ENCODE measurements at regions not wholly inside any gene's neighbourhood (a gene's known extent, or its start where the extent isn't known, plus 50 kb on each side); places are given as distances from the start of the nearest gene placed in this dataset.
"Not testable (repeated sequence)": the region's sequence is repeated elsewhere in the genome, so short reads cannot be mapped to it uniquely, and the experiment has no call there.

GRCh38 chr6:137401088-137401487 is 93.1 kb downstream of the OLIG3 start:
- no peak for DNase-seq (ENCODE audit: extremely low read depth in 1 of 2, low read depth in 1 of 2)

- DNase-seq (ENCODE audit: extremely low read depth in 1 of 2, low read depth in 1 of 2): no peak
Observed at GRCh38 chr6:137399881-137400443, 94.2 kb downstream of the OLIG3 start.

DNA sequence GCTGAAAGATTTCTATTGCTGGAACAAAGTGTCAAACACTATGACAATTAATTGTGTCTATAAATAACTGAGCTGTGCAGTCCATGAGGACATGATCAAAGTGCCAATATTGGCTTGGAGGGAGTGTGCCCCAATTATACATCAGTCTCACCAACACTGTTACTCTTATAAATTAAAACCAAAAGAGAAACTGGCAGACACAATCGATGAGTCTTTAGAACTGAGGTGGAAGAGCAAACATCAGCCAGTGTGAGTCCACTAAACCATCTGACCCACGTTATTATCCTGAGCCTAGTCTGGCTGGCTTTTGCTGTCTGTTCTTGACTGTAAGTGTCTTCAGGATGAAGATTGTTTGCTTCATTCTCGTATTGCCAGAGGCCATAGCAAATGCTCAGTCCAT is 98.9 kb downstream of the OLIG3 start:
- DNase-seq (ENCODE audit: extremely low read depth in 1 of 2, low read depth in 1 of 2): no peak

DNA sequence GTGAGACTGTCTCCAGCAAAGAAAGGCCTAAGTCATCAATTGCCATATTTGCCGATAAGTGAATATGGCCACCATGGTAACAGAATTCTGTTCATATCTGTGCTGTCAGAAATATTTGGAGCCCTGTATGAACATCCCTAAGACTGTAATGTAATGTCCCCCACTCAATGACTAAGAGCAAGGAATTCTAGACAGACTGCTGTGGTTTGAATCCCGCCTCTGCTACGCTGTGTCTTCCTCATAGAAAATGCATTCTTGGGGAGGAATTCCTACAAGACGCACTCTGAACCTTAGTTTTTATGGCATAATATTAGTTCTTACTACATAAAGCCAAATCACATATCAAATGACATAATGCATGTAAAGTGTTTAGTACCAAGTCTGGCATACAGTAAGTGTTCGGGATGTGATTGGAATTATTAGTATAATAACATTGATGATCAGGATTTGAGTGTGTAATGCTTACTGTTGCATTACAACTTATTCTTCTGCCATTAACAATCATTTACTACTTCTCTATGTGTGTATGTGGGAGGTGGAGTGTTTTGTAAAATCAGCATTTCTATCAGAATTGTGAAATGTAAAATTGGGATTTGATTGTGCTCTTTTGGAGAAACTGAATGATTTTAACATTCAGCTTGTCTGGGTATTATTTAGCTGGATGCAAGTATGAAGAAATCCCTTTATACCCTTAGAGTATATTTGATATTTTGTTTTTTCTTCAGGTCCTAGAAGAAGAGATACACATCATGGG is 103.0 kb downstream of the OLIG3 start:
- DNase-seq (ENCODE audit: extremely low read depth in 1 of 2, low read depth in 1 of 2): no peak

DNA sequence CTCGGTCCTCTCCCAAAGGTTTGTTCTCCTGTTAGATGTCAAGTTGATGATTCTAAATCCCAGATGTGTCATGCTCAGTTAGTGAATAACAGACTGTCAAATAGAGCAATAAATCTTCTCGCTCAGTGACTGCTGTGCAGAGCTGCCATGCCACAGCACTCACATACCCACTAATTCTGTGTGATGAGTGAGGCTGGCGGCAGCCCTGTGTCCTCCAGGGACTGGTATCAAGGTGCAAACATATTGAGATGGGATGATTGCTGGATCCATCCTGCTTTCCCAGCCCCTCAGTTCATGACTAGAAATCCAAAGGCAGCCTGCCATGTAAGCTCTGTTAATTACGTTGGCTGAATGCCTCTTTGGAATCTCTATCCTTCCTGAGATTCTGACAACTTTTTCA is 103.9 kb downstream of the OLIG3 start:
- no peak for DNase-seq (ENCODE audit: extremely low read depth in 1 of 2, low read depth in 1 of 2)

DNA sequence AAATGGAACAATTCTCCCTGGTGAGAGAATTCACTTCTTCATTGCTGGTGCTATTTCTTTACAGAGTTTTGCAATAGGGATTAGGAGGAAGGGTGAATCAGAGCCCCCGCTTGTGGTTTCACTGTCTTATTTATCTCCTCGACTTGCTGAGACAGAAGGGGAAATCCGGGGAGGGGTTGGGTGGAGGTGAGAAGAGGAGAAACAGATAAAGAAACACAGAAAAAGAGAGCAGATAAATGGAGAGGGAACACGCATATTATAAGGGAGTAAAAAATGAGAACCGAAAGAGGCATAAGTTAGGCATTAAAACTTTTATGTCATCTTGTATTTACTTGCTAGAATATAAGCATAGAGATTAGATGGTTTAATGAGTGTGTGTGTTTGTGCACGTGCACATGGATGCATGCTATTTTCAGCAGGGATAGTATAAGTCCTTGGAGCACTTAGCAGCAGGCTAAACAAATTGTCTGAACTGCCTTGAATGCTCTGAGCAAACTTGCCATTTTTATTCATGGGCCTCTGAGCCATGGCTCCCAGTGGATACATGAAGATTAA is 105.0 kb downstream of the OLIG3 start:
- DNase-seq (ENCODE audit: extremely low read depth in 1 of 2, low read depth in 1 of 2): peak; percentile 32 to 37

DNA sequence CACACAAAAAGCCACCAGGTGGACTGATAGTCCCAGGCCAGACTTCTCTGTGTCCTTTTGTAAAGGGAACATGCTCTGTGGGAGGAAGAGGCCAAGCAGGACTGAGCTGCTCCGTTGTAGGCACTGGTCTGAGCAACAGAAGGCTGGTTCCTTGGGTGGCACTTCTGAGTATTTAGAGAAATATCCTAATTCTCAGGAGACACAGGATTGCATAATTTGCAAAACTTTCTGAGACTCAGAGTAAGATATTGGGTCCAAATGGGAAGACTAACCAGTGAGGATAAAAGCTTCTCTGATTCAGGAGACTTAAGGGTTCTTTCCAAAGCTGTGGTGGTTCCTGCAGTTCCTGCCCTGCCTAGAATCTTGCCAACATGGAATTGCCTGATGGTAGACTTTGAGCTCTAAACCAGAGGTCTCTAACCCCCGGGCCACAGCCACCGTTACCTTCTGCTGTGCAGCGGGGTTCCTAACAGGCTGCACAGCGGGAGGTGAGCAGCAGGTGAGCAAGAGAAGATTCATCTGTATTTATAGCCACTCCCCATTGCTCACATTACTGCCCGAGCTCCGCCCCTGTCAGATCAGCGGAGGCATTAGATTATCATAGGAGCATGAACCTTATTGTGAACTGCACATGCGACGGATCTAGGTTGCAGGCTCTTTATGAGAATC is 107.0 kb downstream of the OLIG3 start:
- no peak for DNase-seq (ENCODE audit: extremely low read depth in 1 of 2, low read depth in 1 of 2)

- not testable (repeated sequence) for DNase-seq (ENCODE audit: extremely low read depth in 1 of 2, low read depth in 1 of 2)
Observed at GRCh38 chr6:137383287-137383686, 110.9 kb downstream of the OLIG3 start.

DNA sequence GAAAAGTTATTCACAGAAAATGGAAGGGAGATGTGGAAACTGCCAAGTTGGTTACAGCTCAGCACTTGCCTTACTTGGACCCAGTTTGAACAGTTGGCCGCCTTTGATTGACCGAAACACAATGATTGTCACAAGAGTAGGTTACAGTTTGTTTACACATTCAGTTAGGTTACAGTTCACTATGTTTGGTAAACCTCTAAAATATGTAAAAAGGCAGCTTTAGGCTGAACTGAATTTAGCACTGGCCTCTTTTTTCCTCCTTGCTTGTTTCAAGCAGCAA is 116.2 kb downstream of the OLIG3 start:
- no peak for DNase-seq (ENCODE audit: extremely low read depth in 1 of 2, low read depth in 1 of 2)

- no peak for DNase-seq (ENCODE audit: extremely low read depth in 1 of 2, low read depth in 1 of 2)
Observed at GRCh38 chr6:137373296-137373695, 120.9 kb downstream of the OLIG3 start.

DNA sequence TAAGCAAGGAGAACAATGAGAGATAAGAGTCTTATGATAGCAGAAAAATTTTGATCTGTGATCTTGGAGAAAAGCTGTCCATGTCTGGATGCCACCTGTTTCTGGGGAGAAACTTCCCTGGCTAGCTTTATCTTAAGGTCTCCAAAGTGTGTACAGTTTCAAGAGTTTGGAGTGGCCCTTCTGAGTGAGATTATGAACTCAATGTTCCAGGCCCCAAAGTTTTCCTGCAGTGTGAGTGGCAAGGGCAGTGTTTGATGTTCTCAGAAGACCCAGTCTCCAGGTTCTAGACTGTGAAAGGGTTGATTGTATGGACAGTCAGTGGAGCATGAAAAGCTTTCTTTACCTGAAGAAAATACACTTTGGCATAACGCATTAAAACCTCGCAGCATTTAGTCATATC is 121.7 kb downstream of the OLIG3 start:
- no peak for DNase-seq (ENCODE audit: extremely low read depth in 1 of 2, low read depth in 1 of 2)

DNA sequence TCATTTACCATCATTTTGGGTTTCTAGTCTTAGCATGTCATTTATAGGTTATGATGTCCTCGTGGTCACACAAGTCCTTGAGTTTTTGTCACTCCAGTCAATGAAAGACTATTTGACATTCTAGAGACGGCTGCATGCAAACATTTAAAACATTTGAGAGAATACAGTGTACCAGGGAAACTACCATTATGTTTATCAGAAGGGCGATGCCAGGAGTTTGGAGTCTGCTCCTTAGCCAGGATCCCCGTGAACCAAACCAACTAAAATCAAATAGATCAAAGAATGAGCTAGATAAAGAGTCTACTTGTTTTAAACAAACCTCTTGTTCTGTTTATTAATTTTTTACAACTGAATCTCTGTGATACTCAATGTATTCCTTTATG is 122.6 kb downstream of the OLIG3 start:
- DNase-seq (ENCODE audit: extremely low read depth in 1 of 2, low read depth in 1 of 2): no peak

DNA sequence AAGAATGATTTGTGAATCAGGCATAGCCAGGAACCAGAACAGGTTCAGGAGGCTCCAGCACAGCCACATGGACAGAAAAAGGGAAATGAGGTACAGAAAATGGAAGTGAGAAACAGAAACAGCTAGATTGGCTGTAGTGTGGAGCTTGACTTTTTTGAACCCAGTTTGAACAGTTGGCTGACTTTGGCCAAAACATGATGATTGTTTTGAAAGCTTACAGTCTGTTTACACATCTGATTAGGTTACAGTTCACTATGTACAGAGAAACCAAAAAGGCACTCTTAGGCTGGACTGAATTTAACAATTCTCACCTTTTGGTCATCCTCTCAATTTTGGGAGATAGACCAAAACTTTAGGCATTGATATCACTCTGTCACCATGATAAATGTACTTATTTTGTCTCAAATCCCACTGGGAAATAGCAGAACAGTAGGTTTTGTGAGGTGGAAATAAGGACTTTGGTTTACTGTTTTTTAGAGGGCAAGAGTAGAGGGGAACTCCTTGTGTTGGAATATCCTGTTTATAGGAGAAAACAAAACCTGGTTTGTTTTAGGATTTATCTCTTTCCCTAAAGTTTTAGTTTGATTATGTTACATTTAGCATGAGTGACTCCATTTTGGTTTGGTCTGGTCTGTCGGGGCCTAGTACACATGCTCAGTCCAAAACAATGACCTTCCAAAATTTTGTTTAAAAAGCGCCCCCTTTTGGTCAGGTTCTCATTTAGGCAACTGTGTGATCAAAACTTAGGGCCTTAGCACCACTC is 123.1 kb downstream of the OLIG3 start:
- no peak for DNase-seq (ENCODE audit: extremely low read depth in 1 of 2, low read depth in 1 of 2)

DNA sequence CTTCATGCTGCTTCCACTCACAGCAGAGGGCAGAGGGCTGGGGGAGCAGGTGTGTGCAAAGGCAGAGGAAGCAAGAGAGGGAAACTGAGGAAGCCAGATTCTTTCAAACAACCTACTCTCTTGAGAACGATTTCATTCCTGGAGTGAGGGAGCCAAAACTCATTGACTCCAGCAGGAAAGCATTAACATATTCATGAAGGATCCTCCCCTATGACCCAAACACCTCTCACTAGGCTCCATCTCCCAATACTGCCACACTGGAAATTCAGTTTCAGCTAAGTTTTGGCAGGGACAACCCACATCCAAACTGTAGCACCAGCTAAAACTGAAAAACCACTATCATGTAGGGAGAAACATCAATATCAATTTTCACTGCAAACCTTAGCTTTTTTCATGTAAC is 125.1 kb downstream of the OLIG3 start:
- DNase-seq (ENCODE audit: extremely low read depth in 1 of 2, low read depth in 1 of 2): no peak

DNA sequence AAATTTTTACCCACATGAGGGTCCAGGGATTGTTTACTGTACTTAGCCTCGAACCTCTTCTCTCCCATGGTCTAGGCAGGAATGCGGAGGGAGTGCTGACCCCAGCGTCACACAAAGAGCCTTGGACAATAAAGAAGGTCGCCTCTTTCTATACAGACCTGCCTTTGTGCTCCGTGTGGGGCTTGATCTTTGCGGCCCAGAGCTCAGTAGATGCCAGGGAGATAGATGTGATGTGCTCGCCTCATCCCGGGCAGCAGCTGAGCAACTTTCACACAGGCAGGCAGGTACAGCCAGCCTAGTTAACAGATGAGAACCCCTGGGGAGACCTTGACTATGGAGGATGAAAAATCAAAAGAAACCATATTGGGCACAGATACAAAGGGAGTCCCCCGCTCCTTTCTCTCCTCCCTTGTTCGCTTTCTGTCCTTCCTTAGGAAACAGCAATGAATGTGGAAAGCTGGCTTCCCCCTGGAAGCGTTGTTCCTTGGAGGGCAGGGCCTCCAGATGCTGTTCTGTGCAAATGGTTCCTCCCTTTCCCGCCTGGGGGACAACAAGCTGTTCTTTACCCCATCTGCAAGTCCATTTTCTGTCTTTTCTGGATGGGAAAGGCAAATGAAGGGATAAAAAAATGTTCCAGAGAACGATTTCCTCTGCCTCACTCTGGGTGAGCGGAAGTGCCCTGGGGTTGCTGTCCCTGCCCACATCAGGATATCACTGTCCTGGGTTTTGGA is 128.3 kb downstream of the OLIG3 start:
- DNase-seq (ENCODE audit: extremely low read depth in 1 of 2, low read depth in 1 of 2): no peak

DNA sequence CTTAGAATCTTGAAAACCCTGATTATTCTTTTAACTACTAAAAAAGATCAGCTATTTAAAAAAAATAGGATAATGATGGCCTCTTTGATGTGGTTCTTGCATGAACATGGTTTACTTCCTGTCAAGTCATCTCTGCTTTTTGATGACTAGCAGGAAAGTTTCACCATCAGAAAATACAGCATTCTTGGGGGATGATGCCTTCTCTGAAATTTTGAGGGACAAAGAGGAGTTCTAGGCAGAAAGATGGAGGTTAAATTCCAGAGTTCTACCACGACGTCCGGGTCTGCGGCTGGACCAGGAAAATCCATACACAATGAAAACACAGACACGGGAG is 130.4 kb downstream of the OLIG3 start:
- no peak for DNase-seq (ENCODE audit: extremely low read depth in 1 of 2, low read depth in 1 of 2)

DNA sequence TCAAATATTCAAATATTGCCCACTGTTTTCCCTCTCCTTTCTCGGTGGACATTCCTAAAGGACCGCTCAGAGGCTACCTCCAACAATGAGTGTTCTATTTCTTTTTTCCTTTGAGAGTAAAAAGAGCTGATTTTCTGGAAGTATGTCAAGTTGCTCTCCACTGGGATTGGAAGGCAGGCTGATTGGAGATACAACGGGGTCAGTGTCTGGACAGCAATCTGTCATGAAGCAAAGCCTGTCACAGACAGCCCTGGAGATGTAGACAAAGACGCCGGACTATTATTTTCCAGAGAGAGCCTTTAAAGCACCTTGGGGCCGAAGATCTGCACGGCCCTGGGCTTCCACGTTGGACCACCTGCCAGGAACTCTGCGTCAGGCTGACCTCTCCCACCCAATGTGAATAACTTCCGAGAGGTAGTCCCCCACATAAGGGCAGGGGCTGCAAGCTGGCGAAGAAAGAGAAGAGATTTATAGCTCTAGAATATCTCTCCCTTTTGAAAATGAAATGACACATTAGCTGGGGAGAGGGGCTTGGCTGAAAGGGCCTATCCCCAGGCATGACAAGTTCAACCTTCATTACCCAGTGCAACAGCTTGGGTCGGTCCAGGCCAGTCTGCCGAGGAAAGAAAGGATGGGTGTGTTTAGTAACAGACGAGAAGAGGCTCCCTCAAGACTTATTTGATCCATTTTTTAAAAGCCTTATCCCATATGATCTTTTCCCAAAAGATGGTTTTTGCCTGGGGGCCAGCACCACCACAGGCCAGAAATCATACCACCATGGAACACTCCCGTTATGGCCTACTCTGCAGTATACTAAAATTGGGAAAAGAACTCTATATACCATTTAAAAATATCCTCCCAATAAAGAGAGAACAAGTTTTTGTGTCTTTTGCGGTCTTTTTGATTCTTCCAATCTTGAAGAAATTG is 131.1 kb downstream of the OLIG3 start:
- no peak for DNase-seq (ENCODE audit: extremely low read depth in 1 of 2, low read depth in 1 of 2)

GRCh38 chr6:137361701-137362100 is 132.5 kb downstream of the OLIG3 start:
- DNase-seq (ENCODE audit: extremely low read depth in 1 of 2, low read depth in 1 of 2): no peak

GRCh38 chr6:137358273-137358672 is 135.9 kb downstream of the OLIG3 start:
- DNase-seq (ENCODE audit: extremely low read depth in 1 of 2, low read depth in 1 of 2): no peak

GRCh38 chr6:137357948-137358266 is 136.3 kb downstream of the OLIG3 start:
- no peak for DNase-seq (ENCODE audit: extremely low read depth in 1 of 2, low read depth in 1 of 2)

All from activated CD8-positive, alpha-beta memory T cell treated with anti-CD3 and anti-CD28 coated beads for 1 hour (primary cell).